H9 (cell line): ENCODE measurements at regions not wholly inside any gene's neighbourhood (a gene's known extent, or its start where the extent isn't known, plus 50 kb on each side); places are given as distances from the start of the nearest gene placed in this dataset.

ENCODE experiments used
- DNase-seq: peaks from one replicate; pipeline ENCODE4 v3.0.0-alpha.2; 2017
- H2AFZ ChIP-seq: one replicate; pipeline ENCODE4 v1.6.1; 2013; ENCODE audit warnings: mild to moderate bottlenecking, low read length, control low read depth, moderate library complexity
- H2AK5ac ChIP-seq: 2 replicates; pipeline ENCODE4 v1.6.1; 2013; ENCODE audit warnings: low read length, control low read depth, mixed read lengths; ENCODE audit not compliant: insufficient read length
- H2BK120ac ChIP-seq: one replicate; pipeline ENCODE4 v1.6.1; 2013; ENCODE audit warnings: low read depth, mild to moderate bottlenecking, low read length, control low read depth, inconsistent platforms; ENCODE audit not compliant: poor library complexity, severe bottlenecking
- H2BK12ac ChIP-seq: 2 replicates; pipeline ENCODE4 v1.6.1; 2013; ENCODE audit warnings: low read length, control low read depth, mixed read lengths, low read depth; ENCODE audit not compliant: insufficient read length
- H2BK15ac ChIP-seq: 2 replicates; pipeline ENCODE4 v1.6.1; 2013; ENCODE audit warnings: low read depth, low read length, control low read depth
- H2BK20ac ChIP-seq: one replicate; pipeline ENCODE4 v1.6.1; 2013; ENCODE audit warnings: low read depth, mild to moderate bottlenecking, low read length, control low read depth, inconsistent platforms; ENCODE audit not compliant: poor library complexity, severe bottlenecking
- H2BK5ac ChIP-seq: 2 replicates; pipeline ENCODE4 v1.6.1; 2013; ENCODE audit warnings: low read length, control low read depth, mixed read lengths; ENCODE audit not compliant: insufficient read length
- H3K14ac ChIP-seq: 2 replicates; pipeline ENCODE4 v1.6.1; 2013; ENCODE audit warnings: low read length, control low read depth; ENCODE audit not compliant: insufficient read depth
- H3K18ac ChIP-seq: 2 replicates; pipeline ENCODE4 v1.6.1; 2013; ENCODE audit warnings: low read depth, mild to moderate bottlenecking, mixed read lengths, low read length, control low read depth; ENCODE audit not compliant: insufficient read length
- H3K23ac ChIP-seq: 2 replicates; pipeline ENCODE4 v1.6.1; 2013; ENCODE audit warnings: low read length, control low read depth, mixed read lengths, low read depth; ENCODE audit not compliant: insufficient read length
- H3K23me2 ChIP-seq: 2 replicates; pipeline ENCODE4 v1.6.1; 2013; ENCODE audit warnings: low read depth, mild to moderate bottlenecking, mixed read lengths, low read length, control low read depth; ENCODE audit not compliant: insufficient read length, poor library complexity, severe bottlenecking
- H3K27ac ChIP-seq: 2 replicates; pipeline ENCODE4 v1.5.1; 2013; ENCODE audit warnings: low read length, control low read depth, mixed read lengths, low read depth; ENCODE audit not compliant: insufficient read length
- H3K27me3 ChIP-seq: 2 replicates; pipeline ENCODE4 v1.6.1; 2013; ENCODE audit warnings: low read length, control low read depth, inconsistent platforms; ENCODE audit not compliant: insufficient read depth
- H3K4ac ChIP-seq: 2 replicates; pipeline ENCODE4 v1.6.1; 2013; ENCODE audit warnings: low read depth, mild to moderate bottlenecking, control low read depth, inconsistent platforms, low read length, moderate library complexity
- H3K4me1 ChIP-seq: 2 replicates; pipeline ENCODE4 v1.6.1; 2013; ENCODE audit warnings: low read length, control low read depth, inconsistent platforms; ENCODE audit not compliant: insufficient read depth
- H3K4me2 ChIP-seq: 2 replicates; pipeline ENCODE4 v1.6.1; 2013; ENCODE audit warnings: low read length, control low read depth, mixed read lengths; ENCODE audit not compliant: insufficient read length, insufficient read depth
- H3K56ac ChIP-seq: 2 replicates; pipeline ENCODE4 v1.6.1; 2013; ENCODE audit warnings: low read depth, mild to moderate bottlenecking, mixed read lengths, low read length, control low read depth; ENCODE audit not compliant: insufficient read length
- H3K79me1 ChIP-seq: 2 replicates; pipeline ENCODE4 v1.6.1; 2013; ENCODE audit warnings: low read depth, mild to moderate bottlenecking, moderate library complexity, low read length, control low read depth, inconsistent platforms; ENCODE audit not compliant: insufficient read depth, poor library complexity, severe bottlenecking
- H3K79me2 ChIP-seq: 2 replicates; pipeline ENCODE4 v1.6.1; 2013; ENCODE audit warnings: low read length, control low read depth, inconsistent platforms; ENCODE audit not compliant: insufficient read depth
- H3K9ac ChIP-seq: 2 replicates; pipeline ENCODE4 v1.6.1; 2013; ENCODE audit warnings: low read length, control low read depth, mixed read lengths; ENCODE audit not compliant: insufficient read length; ENCODE audit errors: extremely low read depth
- H3K9me3 ChIP-seq: one replicate; pipeline ENCODE4 v1.6.1; 2013; ENCODE audit warnings: low read depth, low read length, inconsistent platforms; ENCODE audit not compliant: control insufficient read depth
- H3T11ph ChIP-seq: one replicate; pipeline ENCODE4 v1.6.1; 2013; ENCODE audit warnings: mild to moderate bottlenecking, low read length, control low read depth, inconsistent platforms
- H4K20me1 ChIP-seq: one replicate; pipeline ENCODE4 v1.6.1; 2013; ENCODE audit not compliant: control insufficient read depth, insufficient read length, insufficient read depth
- H4K5ac ChIP-seq: 2 replicates; pipeline ENCODE4 v1.6.1; 2013; ENCODE audit warnings: low read depth, mild to moderate bottlenecking, mixed read lengths, low read length, control low read depth; ENCODE audit not compliant: insufficient read length
- H4K8ac ChIP-seq: replicated peaks from 2 replicates; pipeline ENCODE4 v1.6.1; 2013; ENCODE audit warnings: low read length, control low read depth, mixed read lengths, low read depth; ENCODE audit not compliant: insufficient read length
- H4K91ac ChIP-seq: 2 replicates; pipeline ENCODE4 v1.6.1; 2013; ENCODE audit warnings: low read depth, mild to moderate bottlenecking, moderate library complexity, mixed read lengths, low read length, control low read depth; ENCODE audit not compliant: insufficient read length
- H3K27ac Mint-ChIP-seq, 3 experiments: 2 replicates in 2 of 3; 3 replicates in 1 of 3; pipeline ENCODE4 v1.8.0; 2020 to 2021; ENCODE audit warnings: mixed read lengths in 3 of 3, mild to moderate bottlenecking in 1 of 3, moderate library complexity in 1 of 3
- H3K27me3 Mint-ChIP-seq: 2 replicates; pipeline ENCODE4 v1.8.0; 2021; ENCODE audit warnings: low read depth, mild to moderate bottlenecking, moderate library complexity, mixed read lengths
- H3K36me3 Mint-ChIP-seq, 3 experiments: 2 replicates in 2 of 3; 3 replicates in 1 of 3; pipeline ENCODE4 v1.8.0; 2020 to 2021; ENCODE audit warnings: low read depth in 3 of 3, mixed read lengths in 3 of 3; ENCODE audit not compliant: insufficient read depth in 1 of 3
- H3K4me1 Mint-ChIP-seq, 2 experiments: 2 replicates each; pipeline ENCODE4 v1.8.0; 2020; ENCODE audit warnings: mixed read lengths in 2 of 2
- H3K4me3 Mint-ChIP-seq, 2 experiments: 2 replicates in 1 of 2; 3 replicates in 1 of 2; pipeline ENCODE4 v1.8.0; 2020 to 2021; ENCODE audit warnings: mild to moderate bottlenecking in 2 of 2, mixed read lengths in 2 of 2, moderate library complexity in 1 of 2
- H3K9me3 Mint-ChIP-seq, 2 experiments: 2 replicates in 1 of 2; 3 replicates in 1 of 2; pipeline ENCODE4 v1.8.0; 2020; ENCODE audit warnings: mild to moderate bottlenecking in 2 of 2, mixed read lengths in 2 of 2, moderate library complexity in 1 of 2
- CTCF ChIP-seq: fragments of 200-600 bp; sonication (generic); conservative IDR thresholded peaks from 3 replicates; pipeline ENCODE4 v1.8.0; 2021; ENCODE audit warnings: antibody characterized with exemption, mild to moderate bottlenecking
- WGBS: extraction: QIAGEN DNeasy Blood & Tissue Kit; methylation state at CpG from one replicate; pipeline ENCODE4 v1.1.7; 2013; ENCODE audit warnings: missing lambda C conversion rate, low lambda C conversion rate, mixed read lengths; ENCODE audit not compliant: insufficient read length; ENCODE audit errors: extremely low coverage; 5-methylcytosine and 5-hydroxymethylcytosine counted together

GRCh38 chr5:92050970-92051369 is 667.9 kb upstream of the ARRDC3 start:
- Histone ChIP-seq H2BK5ac (no peak overlapping the region), H2BK12ac (no peak overlapping the region), H3K27me3 (no peaks in the 10 kb centered on the region), H3K56ac (no peak overlapping the region), H4K8ac (no peak overlapping the region), H3K27ac (no peak overlapping the region), H3T11ph (no peak overlapping the region), H3K4me1 (no peaks in the 10 kb centered on the region), H3K4me2 (no peak overlapping the region), H3K4ac (no peak overlapping the region), H2BK20ac (no peak overlapping the region), H3K9ac (no peak overlapping the region), H4K5ac (no peak overlapping the region), H3K79me1 (no peaks in the 10 kb centered on the region), H2BK15ac (no peak overlapping the region), H4K20me1 (no peaks in the 10 kb centered on the region), H3K14ac (no peak overlapping the region), H2BK120ac (no peak overlapping the region), H2AK5ac (no peak overlapping the region), H3K23me2 (no peaks in the 10 kb centered on the region), H2AFZ (no peak overlapping the region), H3K9me3 (no peaks in the 10 kb centered on the region), H3K79me2 (no peaks in the 10 kb centered on the region), H3K18ac (no peak overlapping the region), H4K91ac (no peak overlapping the region), H3K23ac (no peak overlapping the region)
- H3K27ac Mint-ChIP-seq: no peak overlapping the region; a peak in 1 of 7 replicates
- DNase-seq: peak; percentile 31
- peaks cover 0 to under 1% of the 10 kb centered on the region in 2 experiments; a peak in 1 of 5 replicates for H3K9me3 Mint-ChIP-seq
- no peaks in the 10 kb centered on the region for H3K36me3 Mint-ChIP-seq
- no peak overlapping the region for H3K4me3 Mint-ChIP-seq
- no peaks in the 10 kb centered on the region for H3K4me1 Mint-ChIP-seq
- peak; percentile 40; the same call in 2 of the 3 replicates for TF ChIP-seq CTCF
- WGBS: no CpG with 5 or more reads among the region's 2 CpGs
- H3K27me3 Mint-ChIP-seq: no peaks in the 10 kb centered on the region
